Stimulated activated memory B cell treated with anti-CD40 and anti-IgM and Interleukin-4, amounts not matched to agents 10 μg/mL and 1 μg/mL and 100 μg/mL, for 72 hours (primary cell): ENCODE measurements at regions not wholly inside any gene's neighbourhood (a gene's known extent, or its start where the extent isn't known, plus 50 kb on each side); places are given as distances from the start of the nearest gene placed in this dataset.

Experiments
- ATAC-seq: fragments of 150-1000 bp; cut with Tn5 transposase; 2 replicates; pipeline ENCODE4 v1.10.0; 2021
- H3K27ac Mint-ChIP-seq: one replicate; pipeline ENCODE4 v1.8.0; 2022; ENCODE audit warnings: mild to moderate bottlenecking, mixed read lengths
- H3K27me3 Mint-ChIP-seq: one replicate; pipeline ENCODE4 v1.8.0; 2022; ENCODE audit warnings: mixed read lengths
- H3K36me3 Mint-ChIP-seq: one replicate; pipeline ENCODE4 v1.8.0; 2022; ENCODE audit warnings: mixed read lengths
- H3K4me1 Mint-ChIP-seq: one replicate; pipeline ENCODE4 v1.8.0; 2022; ENCODE audit warnings: mixed read lengths
- H3K4me3 Mint-ChIP-seq: one replicate; pipeline ENCODE4 v1.8.0; 2022; ENCODE audit warnings: mild to moderate bottlenecking, moderate library complexity, mixed read lengths
- H3K9me3 Mint-ChIP-seq: one replicate; pipeline ENCODE4 v1.8.0; 2022; ENCODE audit warnings: mixed read lengths

GRCh38 chr2:10981451-10981850, 69.7 kb downstream of the KCNF1 start:
- H3K9me3 Mint-ChIP-seq, result no peaks in the 10 kb centered on the region
- no peak overlapping the region for H3K27ac Mint-ChIP-seq
- H3K4me3 Mint-ChIP-seq, result no peak overlapping the region
- no peaks in the 10 kb centered on the region for H3K36me3 Mint-ChIP-seq
- peaks cover 4% of the 10 kb centered on the region for H3K4me1 Mint-ChIP-seq
- ATAC-seq, result no peak
- peaks cover 10% of the 10 kb centered on the region for H3K27me3 Mint-ChIP-seq

GRCh38 chr2:10981941-10982431, 70.3 kb downstream of the KCNF1 start:
- Mint-ChIP-seq H3K36me3 (no peaks in the 10 kb centered on the region), H3K9me3 (no peaks in the 10 kb centered on the region), H3K27me3 (peaks cover 10% of the 10 kb centered on the region), H3K4me1 (peaks cover 3% of the 10 kb centered on the region), H3K27ac (no peak overlapping the region), H3K4me3 (no peak overlapping the region)
- ATAC-seq, result no peak

- ATAC-seq, result no peak
- H3K27me3 Mint-ChIP-seq, result peaks cover 10% of the 10 kb centered on the region
- no peaks in the 10 kb centered on the region for H3K36me3 Mint-ChIP-seq
- H3K4me1 Mint-ChIP-seq, result no peaks in the 10 kb centered on the region
- no peaks in the 10 kb centered on the region for H3K9me3 Mint-ChIP-seq
- H3K4me3 Mint-ChIP-seq, result no peak overlapping the region
- H3K27ac Mint-ChIP-seq, result no peak overlapping the region
These were observed 71.4 kb downstream of the KCNF1 start for GRCh38 chr2:10982931-10983701.

GRCh38 chr2:10983711-10984110, 72.0 kb downstream of the KCNF1 start:
- no peaks in the 10 kb centered on the region for H3K9me3 Mint-ChIP-seq
- no peaks in the 10 kb centered on the region for H3K36me3 Mint-ChIP-seq
- ATAC-seq, result no peak
- peaks cover 10% of the 10 kb centered on the region for H3K27me3 Mint-ChIP-seq
- no peak overlapping the region for H3K27ac Mint-ChIP-seq
- no peak overlapping the region for H3K4me3 Mint-ChIP-seq
- H3K4me1 Mint-ChIP-seq, result no peaks in the 10 kb centered on the region

- Mint-ChIP-seq H3K4me1 (no peaks in the 10 kb centered on the region), H3K27ac (no peak overlapping the region), H3K36me3 (no peaks in the 10 kb centered on the region), H3K4me3 (no peak overlapping the region), H3K27me3 (peaks cover 10% of the 10 kb centered on the region), H3K9me3 (no peaks in the 10 kb centered on the region)
- ATAC-seq, result no peak
These were observed 72.8 kb downstream of the KCNF1 start for GRCh38 chr2:10984418-10985135.

GRCh38 chr2:10985260-10985659, 73.5 kb downstream of the KCNF1 start:
- Mint-ChIP-seq H3K36me3 (no peaks in the 10 kb centered on the region), H3K9me3 (no peaks in the 10 kb centered on the region), H3K27me3 (peaks cover 10% of the 10 kb centered on the region), H3K27ac (no peak overlapping the region), H3K4me1 (no peaks in the 10 kb centered on the region), H3K4me3 (no peak overlapping the region)
- no peak for ATAC-seq

GRCh38 chr2:10985901-10986535, 74.3 kb downstream of the KCNF1 start:
- no peak overlapping the region for H3K27ac Mint-ChIP-seq

GRCh38 chr2:10987439-10987838, 75.7 kb downstream of the KCNF1 start:
- Mint-ChIP-seq H3K27ac (no peak overlapping the region), H3K4me1 (no peaks in the 10 kb centered on the region), H3K36me3 (no peaks in the 10 kb centered on the region), H3K27me3 (peaks cover 20% of the 10 kb centered on the region), H3K9me3 (no peaks in the 10 kb centered on the region), H3K4me3 (no peak overlapping the region)
- ATAC-seq, result no peak

More at GRCh38 chr2:10985901-10986535, 74.3 kb downstream of the KCNF1 start:
- H3K27me3 Mint-ChIP-seq, result peaks cover 10% of the 10 kb centered on the region
- H3K4me3 Mint-ChIP-seq, result no peak overlapping the region
- ATAC-seq, result no peak
- H3K9me3 Mint-ChIP-seq, result no peaks in the 10 kb centered on the region
- H3K4me1 Mint-ChIP-seq, result no peaks in the 10 kb centered on the region
- no peaks in the 10 kb centered on the region for H3K36me3 Mint-ChIP-seq

- no peaks in the 10 kb centered on the region for H3K9me3 Mint-ChIP-seq
These were observed 76.1 kb downstream of the KCNF1 start for GRCh38 chr2:10987861-10988260.

GRCh38 chr2:10989151-10989550, 77.4 kb downstream of the KCNF1 start:
- no peak for ATAC-seq
- no peaks in the 10 kb centered on the region for H3K4me1 Mint-ChIP-seq
- no peaks in the 10 kb centered on the region for H3K36me3 Mint-ChIP-seq
- peaks cover 17% of the 10 kb centered on the region for H3K27me3 Mint-ChIP-seq
- no peak overlapping the region for H3K4me3 Mint-ChIP-seq
- no peaks in the 10 kb centered on the region for H3K9me3 Mint-ChIP-seq
- no peak overlapping the region for H3K27ac Mint-ChIP-seq

More at GRCh38 chr2:10987861-10988260, 76.1 kb downstream of the KCNF1 start:
- Mint-ChIP-seq H3K36me3 (no peaks in the 10 kb centered on the region), H3K27ac (no peak overlapping the region), H3K4me3 (no peak overlapping the region), H3K4me1 (no peaks in the 10 kb centered on the region), H3K27me3 (peaks cover 20% of the 10 kb centered on the region)
- no peak for ATAC-seq

- H3K36me3 Mint-ChIP-seq, result no peaks in the 10 kb centered on the region
- no peak for ATAC-seq
- no peaks in the 10 kb centered on the region for H3K9me3 Mint-ChIP-seq
- no peaks in the 10 kb centered on the region for H3K4me1 Mint-ChIP-seq
- H3K4me3 Mint-ChIP-seq, result no peak overlapping the region
- H3K27me3 Mint-ChIP-seq, result peaks cover 10% of the 10 kb centered on the region
- H3K27ac Mint-ChIP-seq, result no peak overlapping the region
These were observed 78.0 kb downstream of the KCNF1 start for GRCh38 chr2:10989782-10990181.

- H3K36me3 Mint-ChIP-seq, result no peaks in the 10 kb centered on the region
- no peak overlapping the region for H3K4me3 Mint-ChIP-seq
- H3K27ac Mint-ChIP-seq, result no peak overlapping the region
- no peaks in the 10 kb centered on the region for H3K9me3 Mint-ChIP-seq
- H3K27me3 Mint-ChIP-seq, result peaks cover 10% of the 10 kb centered on the region
- no peak for ATAC-seq
- H3K4me1 Mint-ChIP-seq, result no peaks in the 10 kb centered on the region
These were observed 78.9 kb downstream of the KCNF1 start for GRCh38 chr2:10990561-10991111.

- Mint-ChIP-seq H3K27ac (no peak overlapping the region), H3K36me3 (no peaks in the 10 kb centered on the region), H3K4me3 (no peak overlapping the region), H3K27me3 (peaks cover 10% of the 10 kb centered on the region), H3K9me3 (no peaks in the 10 kb centered on the region), H3K4me1 (no peaks in the 10 kb centered on the region)
- no peak for ATAC-seq
These were observed 80.5 kb downstream of the KCNF1 start for GRCh38 chr2:10992023-10992791.

GRCh38 chr2:10993001-10993481, 81.3 kb downstream of the KCNF1 start:
- H3K27ac Mint-ChIP-seq, result no peak overlapping the region
- peaks cover 10% of the 10 kb centered on the region for H3K27me3 Mint-ChIP-seq
- no peak for ATAC-seq
- H3K4me1 Mint-ChIP-seq, result no peaks in the 10 kb centered on the region
- no peak overlapping the region for H3K4me3 Mint-ChIP-seq
- H3K9me3 Mint-ChIP-seq, result no peaks in the 10 kb centered on the region
- no peaks in the 10 kb centered on the region for H3K36me3 Mint-ChIP-seq
